Spleen (tissue), 11 donors: ENCODE measurements at regions not wholly inside any gene's neighbourhood (a gene's known extent, or its start where the extent isn't known, plus 50 kb on each side); places are given as distances from the start of the nearest gene placed in this dataset.

Experiments
- DNase-seq: peaks from one replicate; pipeline ENCODE4 v3.0.0-alpha.2; 2020
- H3K27ac ChIP-seq, 8 donors: fragments of 200-600 bp; sonication (generic) in 7 of 8; 1 replicate in 4 of 8; 2 replicates in 4 of 8; pipeline versions ENCODE4 v1.5.0 to v1.8.0; 2016 to 2021; ENCODE audit warnings: inconsistent platforms in 4 of 8, mild to moderate bottlenecking in 4 of 8, moderate library complexity in 1 of 8
- H3K27me3 ChIP-seq, 7 donors: fragments of 200-600 bp; sonication (generic) in 6 of 7; replicated peaks in 1 of 7; 1 replicate in 4 of 7; 2 replicates in 3 of 7; pipeline versions ENCODE4 v1.5.0 to v1.8.0; 2016 to 2021; ENCODE audit warnings: inconsistent platforms in 3 of 7, mild to moderate bottlenecking in 1 of 7
- H3K36me3 ChIP-seq, 6 donors: fragments of 200-600 bp; sonication (generic) in 5 of 6; 1 replicate in 4 of 6; 2 replicates in 2 of 6; pipeline versions ENCODE4 v1.5.0 to v1.8.0; 2016 to 2021; ENCODE audit warnings: inconsistent platforms in 2 of 6
- H3K4me1 ChIP-seq, 6 donors: fragments of 200-600 bp; sonication (generic) in 5 of 6; 1 replicate in 3 of 6; 2 replicates in 3 of 6; pipeline versions ENCODE4 v1.5.0 to v1.8.0; 2016 to 2021; ENCODE audit warnings: inconsistent platforms in 3 of 6
- H3K4me3 ChIP-seq, 8 donors: fragments of 200-600 bp; sonication (generic) in 7 of 8; 1 replicate in 4 of 8; 2 replicates in 4 of 8; pipeline versions ENCODE4 v1.5.0 to v1.8.0; 2016 to 2021; ENCODE audit warnings: inconsistent platforms in 4 of 8, mild to moderate bottlenecking in 4 of 8, moderate library complexity in 2 of 8
- H3K9me3 ChIP-seq, 8 donors: fragments of 200-600 bp; sonication (generic) in 7 of 8; 1 replicate in 4 of 8; 2 replicates in 4 of 8; pipeline versions ENCODE4 v1.5.0 to v1.8.0; 2016 to 2021; ENCODE audit warnings: inconsistent platforms in 4 of 8
- CTCF ChIP-seq, 11 experiments: fragments of 200-600 bp in 7 of 11; fragments of 450-650 bp in 4 of 11; sonication (generic) in 4 of 11; IDR thresholded peaks in 8 of 11; conservative IDR thresholded peaks in 3 of 11; 1 replicate in 7 of 11; 2 replicates in 4 of 11; pipeline versions ENCODE4 v1.4.0 to v1.8.0; 2016 to 2021; ENCODE audit warnings: antibody characterized with exemption in 11 of 11, inconsistent platforms in 4 of 11, mild to moderate bottlenecking in 1 of 11
- POLR2A ChIP-seq, 3 donors: fragments of 450-650 bp; IDR thresholded peaks; one replicate each; pipeline ENCODE4 v1.5.1; 2017; ENCODE audit warnings: antibody characterized with exemption in 3 of 3, mild to moderate bottlenecking in 1 of 3
- POLR2AphosphoS5 ChIP-seq, 3 donors: sonication (generic); formaldehyde crosslinking; IDR thresholded peaks; one replicate each; pipeline ENCODE4 v1.5.1; 2017; ENCODE audit warnings: antibody characterized with exemption in 3 of 3
- WGBS, 5 donors: extraction: QIAGEN DNeasy Blood & Tissue Kit in 3 of 5; methylation state at CpG; one replicate each; pipeline versions ENCODE4 v1.1.5 to v1.1.7; 2013 to 2018; 5-methylcytosine and 5-hydroxymethylcytosine counted together
- intact Hi-C: fragments of 100-400 bp; cut with DNase I; formaldehyde crosslinking; loops from one replicate; pipeline ENCODE4 v1.15.0; 2023; ENCODE audit warnings: low total_unique reads
- donor health status: healthy with polysubstance abuse.
- donor health status: DM: no; HTN: no; CAD: no; lungs with moderate emphysema.
- donor health status: DM: no; HTN: no; CAD: no.
- donor health status: Bipolar disorder and iron deficiency.
- donor health status: healthy.
- donor health status: DM: no; HTN: no; CAD: no.
- donor health status: DM: yes; HTN: yes; CAD: no.

GRCh38 chr10:8618834-8619233 lies 564.3 kb downstream of the GATA3 start:
- no peak for TF ChIP-seq POLR2AphosphoS5 (IDR thresholded peaks at IDR 0.05)
- Histone ChIP-seq H3K27me3 (no peaks in the 10 kb centered on the region), H3K36me3 (no peaks in the 10 kb centered on the region), H3K9me3 (peaks cover 0 to 5% (median 0%) of the 10 kb centered on the region in 8 donors), H3K4me1 (peaks cover 0 to 24% (median 0%) of the 10 kb centered on the region in 6 donors), H3K4me3 (no peak overlapping the region), H3K27ac (no peak overlapping the region)
- WGBS, 5 donors = 74 to 82% (median 76%) methylated on average over 4 of the region's 4 CpGs
- no peak for DNase-seq
- intact Hi-C loops = no loop called here

DNA sequence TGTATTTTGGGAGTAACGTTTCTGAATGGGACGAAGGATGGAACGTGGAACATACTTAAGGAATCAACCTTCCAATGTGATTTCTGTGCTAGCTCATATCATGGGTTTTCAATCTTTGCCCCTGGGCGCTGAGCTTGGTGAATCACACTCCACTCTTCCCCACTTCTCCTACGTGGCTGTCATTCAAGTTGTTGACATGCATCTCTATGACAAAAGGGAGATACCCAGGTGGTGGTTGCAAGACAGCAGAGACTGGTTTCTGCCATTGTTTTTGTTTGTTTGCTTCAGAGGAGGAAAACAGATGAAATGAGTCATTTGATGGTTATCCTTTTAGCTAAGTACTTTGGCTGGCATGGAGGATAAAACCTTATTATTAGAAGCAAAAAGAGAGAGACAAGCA lies 573.9 kb downstream of the GATA3 start:
- WGBS, 5 donors = 75 to 89% (median 83%) methylated on average over 5 of the region's 5 CpGs
- no peaks in the 10 kb centered on the region for H3K4me1 ChIP-seq
- H3K9me3 ChIP-seq = no peaks in the 10 kb centered on the region
- no peak overlapping the region for H3K27ac ChIP-seq
- no peaks in the 10 kb centered on the region for H3K27me3 ChIP-seq
- TF ChIP-seq POLR2A (IDR thresholded peaks at IDR 0.05) = no peak
- no peak for TF ChIP-seq CTCF (IDR thresholded peaks at IDR 0.05 in 8 of 11, conservative IDR thresholded peaks at IDR 0.05 in 3 of 11)
- no peak for TF ChIP-seq POLR2AphosphoS5 (IDR thresholded peaks at IDR 0.05)
- DNase-seq = no peak
- H3K4me3 ChIP-seq = no peak overlapping the region
- H3K36me3 ChIP-seq = no peaks in the 10 kb centered on the region
- intact Hi-C loops = no loop called here

GRCh38 chr10:8633909-8634308 lies 579.4 kb downstream of the GATA3 start:
- Histone ChIP-seq H3K4me1 (no peaks in the 10 kb centered on the region), H3K4me3 (no peak overlapping the region), H3K36me3 (no peaks in the 10 kb centered on the region), H3K9me3 (no peaks in the 10 kb centered on the region), H3K27ac (no peak overlapping the region), H3K27me3 (no peaks in the 10 kb centered on the region)
- no peak for TF ChIP-seq POLR2A (IDR thresholded peaks at IDR 0.05)
- TF ChIP-seq CTCF (IDR thresholded peaks at IDR 0.05 in 8 of 11, conservative IDR thresholded peaks at IDR 0.05 in 3 of 11) = no peak
- no peak for TF ChIP-seq POLR2AphosphoS5 (IDR thresholded peaks at IDR 0.05)
- intact Hi-C loops = no loop called here
- 65 to 89% (median 79%) methylated on average over 1 of the region's 1 CpG for WGBS, 5 donors
- DNase-seq = no peak

DNA sequence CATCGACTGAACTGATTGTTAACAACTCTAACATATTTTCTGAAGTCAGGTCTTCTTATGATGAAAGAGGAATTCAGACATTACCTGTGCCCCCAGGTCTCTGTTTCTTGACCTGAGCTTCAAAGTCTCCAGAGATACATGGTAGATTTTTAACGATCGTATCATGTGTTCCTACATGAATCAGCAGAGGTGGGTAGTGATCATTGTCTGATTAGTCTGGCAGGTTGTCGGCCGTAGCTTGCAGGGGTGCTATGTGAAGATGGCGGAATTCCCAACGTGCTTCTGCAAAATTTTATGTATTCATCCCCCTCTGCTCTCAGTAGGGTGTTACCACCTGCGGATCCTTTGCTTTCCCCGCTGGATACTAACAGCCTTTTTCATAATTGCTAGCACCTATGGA lies 581.9 kb downstream of the GATA3 start:
- Histone ChIP-seq H3K36me3 (no peaks in the 10 kb centered on the region), H3K27ac (no peak overlapping the region), H3K4me1 (no peaks in the 10 kb centered on the region), H3K9me3 (no peaks in the 10 kb centered on the region), H3K4me3 (no peak overlapping the region), H3K27me3 (no peaks in the 10 kb centered on the region)
- DNase-seq = no peak
- no peak for TF ChIP-seq POLR2A (IDR thresholded peaks at IDR 0.05)
- WGBS, 5 donors = 88 to 94% (median 89%) methylated on average over 9 of the region's 9 CpGs
- intact Hi-C loops = no loop called here

DNA sequence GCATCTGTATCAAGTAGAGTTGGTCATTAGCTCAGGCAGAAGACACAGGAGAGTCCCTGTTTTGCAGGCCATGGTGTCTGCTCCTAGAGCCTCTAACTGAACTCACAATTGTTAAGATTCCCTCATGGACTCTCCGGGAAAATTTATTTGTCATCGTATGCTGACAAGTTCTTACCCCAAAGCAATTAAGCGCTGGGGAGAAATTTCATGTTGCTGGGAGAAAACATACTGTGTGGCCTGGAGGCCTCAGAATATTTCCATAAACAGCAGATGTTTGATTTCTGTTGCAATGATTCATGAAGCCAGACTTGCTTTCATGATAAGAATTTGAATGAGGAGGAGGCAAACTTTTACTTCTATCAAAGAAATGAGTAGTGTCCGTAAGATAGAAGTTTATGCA lies 583.2 kb downstream of the GATA3 start:
- no peaks in the 10 kb centered on the region for H3K4me1 ChIP-seq
- no peaks in the 10 kb centered on the region for H3K27me3 ChIP-seq
- intact Hi-C loops = no loop called here
- H3K36me3 ChIP-seq = no peaks in the 10 kb centered on the region
- TF ChIP-seq CTCF (IDR thresholded peaks at IDR 0.05 in 8 of 11, conservative IDR thresholded peaks at IDR 0.05 in 3 of 11) (no peak), POLR2A (IDR thresholded peaks at IDR 0.05) (no peak), POLR2AphosphoS5 (IDR thresholded peaks at IDR 0.05) (no peak)
- WGBS, 5 donors = 70 to 89% (median 84%) methylated on average over 4 of the region's 4 CpGs
- H3K9me3 ChIP-seq = peaks cover 0 to 5% (median under 1%) of the 10 kb centered on the region in 8 donors
- H3K4me3 ChIP-seq = no peak overlapping the region
- no peak overlapping the region for H3K27ac ChIP-seq
- DNase-seq = no peak
